HEK293T (cell line): ENCODE measurements at regions not wholly inside any gene's neighbourhood (a gene's known extent, or its start where the extent isn't known, plus 50 kb on each side); places are given as distances from the start of the nearest gene placed in this dataset.

Experiments used
- BHLHE40 ChIP-seq: fragments of 450-650 bp; IDR thresholded peaks from 2 replicates; pipeline ENCODE4 v1.6.1; 2016; ENCODE audit warnings: mild to moderate bottlenecking, moderate library complexity, borderline replicate concordance
- FOXA1 ChIP-seq: fragments of 450-650 bp; IDR thresholded peaks from 2 replicates; pipeline ENCODE4 v1.6.1; 2016; ENCODE audit warnings: mild to moderate bottlenecking
- L3MBTL2 ChIP-seq: fragments of 450-650 bp; conservative IDR thresholded peaks from 2 replicates; pipeline ENCODE4 v1.6.1; 2016; ENCODE audit warnings: mild to moderate bottlenecking
- SP1 ChIP-seq: fragments of 450-650 bp; IDR thresholded peaks from 2 replicates; pipeline ENCODE4 v1.6.1; 2017
- SUZ12 ChIP-seq: fragments of 450-650 bp; IDR thresholded peaks from 2 replicates; pipeline ENCODE4 v1.6.1; 2016; ENCODE audit warnings: mild to moderate bottlenecking

- TF ChIP-seq L3MBTL2 (no peak), SUZ12 (no peak), BHLHE40 (no peak), SP1 (no peak), FOXA1 (no peak)
Measured at GRCh38 chr5:165000479-165001190, 1495.2 kb downstream of the MAT2B start.
